ENCODE measurements at regions not wholly inside any gene's neighbourhood (a gene's known extent, or its start where the extent isn't known, plus 50 kb on each side); places are given as distances from the start of the nearest gene placed in this dataset.

DNA sequence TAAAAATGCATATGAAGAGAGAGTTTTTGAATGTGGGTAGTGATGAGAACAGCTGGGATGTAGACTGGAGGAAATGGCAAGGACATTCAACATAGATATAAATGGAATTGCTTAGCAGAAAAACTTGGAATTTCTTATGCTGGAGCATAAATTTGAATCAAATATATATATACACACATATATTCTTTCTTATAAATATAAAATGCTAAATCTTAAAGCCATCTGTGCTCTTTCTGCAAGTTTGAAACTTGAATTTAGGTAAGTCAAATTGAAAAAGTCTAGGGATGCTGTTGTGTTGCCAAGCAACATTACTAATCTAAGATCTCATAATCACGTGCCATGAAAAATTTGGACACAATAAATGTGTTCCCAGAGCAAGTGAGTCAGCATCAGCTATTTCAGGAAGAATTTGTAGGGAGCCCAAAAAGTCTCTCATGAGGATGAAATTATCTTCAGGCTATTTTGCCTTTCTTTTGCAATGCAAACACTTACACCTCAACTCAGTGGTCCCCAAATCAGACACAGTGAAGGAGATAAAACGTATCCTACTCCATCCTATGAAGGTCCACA, 58.4 kb upstream of the ALDH1A1 start:
- no peak for DNase-seq

DNA sequence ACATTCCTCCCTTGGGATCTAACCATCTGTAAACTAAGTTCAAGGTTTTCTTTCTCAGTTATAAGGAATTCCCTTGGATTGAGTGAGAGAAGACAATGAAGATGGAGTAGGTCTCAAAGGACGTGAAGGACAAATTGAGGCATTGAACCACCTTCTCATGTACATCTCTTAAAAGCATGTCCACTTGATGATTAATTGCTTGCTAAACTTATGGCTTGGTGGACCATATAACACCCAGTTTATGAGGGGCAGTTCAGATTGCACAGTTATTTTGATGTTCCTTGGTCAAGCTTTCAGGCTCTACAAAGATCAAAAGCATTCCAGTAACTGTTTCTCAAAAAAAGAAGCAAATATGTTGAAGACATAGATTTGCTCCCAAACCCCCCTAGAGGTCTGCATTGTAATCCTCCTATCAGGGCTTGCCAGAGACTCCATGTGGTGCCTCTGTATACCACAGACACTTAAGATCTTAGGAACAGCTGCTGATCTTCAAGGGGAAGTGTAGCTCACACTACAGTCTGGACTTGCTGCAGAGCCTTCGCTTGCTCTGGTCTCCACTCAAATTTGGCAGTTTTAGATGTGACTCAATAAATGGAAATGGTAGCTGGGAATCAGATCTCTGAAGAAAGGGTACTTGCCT, 56.9 kb upstream of the ALDH1A1 start:
- no peak for DNase-seq

DNA sequence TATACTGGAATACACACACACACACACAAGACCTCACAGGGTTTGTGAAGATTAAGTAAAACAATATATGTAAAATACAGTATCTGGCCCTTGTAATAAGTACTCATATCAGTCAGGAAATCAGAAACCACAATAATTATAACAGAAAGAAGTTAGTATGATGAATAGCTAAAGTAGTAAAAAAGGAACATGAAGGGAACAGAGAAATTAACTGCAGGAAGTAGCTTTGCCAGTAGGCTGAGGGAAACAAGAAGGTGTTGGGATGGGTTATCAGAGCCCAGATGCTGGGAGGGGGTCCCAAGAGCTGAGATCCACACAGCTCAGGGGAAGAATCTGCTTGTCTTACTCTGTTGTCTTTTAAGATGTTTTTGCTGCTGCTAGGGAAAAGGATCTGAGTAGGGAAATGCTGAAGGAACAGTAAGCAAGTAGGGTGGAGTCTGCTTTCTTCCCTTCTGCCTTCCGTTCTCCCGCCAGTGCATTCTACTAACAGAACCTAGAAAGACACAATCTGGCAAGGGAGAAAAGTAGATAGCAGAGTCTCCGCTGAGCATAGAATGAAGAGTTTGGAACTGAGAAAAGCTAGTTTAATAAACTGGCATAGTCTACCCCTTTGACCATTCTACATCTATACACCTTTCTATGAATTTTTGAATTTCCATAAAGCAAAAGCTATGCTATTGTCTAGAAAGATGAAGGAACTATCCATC, 55.3 kb upstream of the ALDH1A1 start:
- DNase-seq = no peak

DNA sequence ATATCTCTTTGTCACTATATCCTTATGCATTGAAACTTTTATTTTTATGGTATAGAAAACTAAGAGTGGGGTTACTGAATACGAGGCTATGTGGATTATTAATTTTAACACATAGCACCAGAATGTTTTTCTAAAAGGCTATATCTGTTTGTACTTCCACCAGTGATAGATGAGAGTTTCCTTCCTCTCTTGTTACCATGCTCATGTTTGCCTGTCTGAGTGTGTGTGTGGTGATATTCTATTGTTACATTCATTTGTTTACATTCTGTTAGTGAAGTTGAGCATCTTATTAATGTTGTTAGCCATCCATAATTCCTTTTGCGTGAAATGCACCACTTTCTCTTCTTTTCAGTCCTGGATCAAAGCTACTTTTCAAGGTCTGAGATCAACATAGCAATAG, 54.1 kb upstream of the ALDH1A1 start:
- DNase-seq = no peak
